Heart right ventricle (tissue), 16 donors: ENCODE measurements at regions not wholly inside any gene's neighbourhood (a gene's known extent, or its start where the extent isn't known, plus 50 kb on each side); places are given as distances from the start of the nearest gene placed in this dataset.

Experiments used
- ATAC-seq, 8 donors: fragments of 200-7000 bp; cut with Tn5 transposase; one replicate each; pipeline ENCODE4 v1.9.1; 2020; ENCODE audit warnings: mild to moderate bottlenecking in 8 of 8, moderate library complexity in 8 of 8, moderate number of reproducible peaks in 1 of 8
- DNase-seq, 2 donors: peaks; one replicate each; pipeline ENCODE4 v3.0.0-alpha.2; 2020
- H3K27ac ChIP-seq, 10 donors: fragments of 200-600 bp; sonication (generic) in 2 of 10; one replicate each; pipeline versions ENCODE4 v1.5.0 to v1.8.0; 2020 to 2022; ENCODE audit warnings: mild to moderate bottlenecking in 3 of 10
- H3K27me3 ChIP-seq, 7 donors: fragments of 200-600 bp; one replicate each; pipeline ENCODE4 v1.8.0; 2021 to 2022; ENCODE audit warnings: mild to moderate bottlenecking in 2 of 7
- H3K36me3 ChIP-seq, 9 donors: fragments of 200-600 bp; sonication (generic) in 1 of 9; one replicate each; pipeline versions ENCODE4 v1.5.0 to v1.8.0; 2020 to 2022; ENCODE audit warnings: mild to moderate bottlenecking in 2 of 9
- H3K4me1 ChIP-seq, 9 donors: fragments of 200-600 bp; sonication (generic) in 1 of 9; one replicate each; pipeline versions ENCODE4 v1.5.0 to v1.8.0; 2020 to 2022; ENCODE audit warnings: mild to moderate bottlenecking in 4 of 9
- H3K4me3 ChIP-seq, 10 donors: fragments of 200-600 bp; sonication (generic) in 2 of 10; one replicate each; pipeline versions ENCODE4 v1.5.0 to v1.8.0; 2020 to 2022; ENCODE audit warnings: mild to moderate bottlenecking in 7 of 10, moderate library complexity in 2 of 10
- H3K9me3 ChIP-seq, 11 donors: fragments of 200-600 bp in 10 of 11; sonication (generic) in 2 of 11; one replicate each; pipeline versions ENCODE4 v1.5.0 to v1.8.0; 2013 to 2022; ENCODE audit warnings: mild to moderate bottlenecking in 2 of 11, control low read depth in 1 of 11, moderate library complexity in 1 of 11
- CTCF ChIP-seq, 9 donors: fragments of 200-600 bp; sonication (generic) in 2 of 9; IDR thresholded peaks; one replicate each; pipeline versions ENCODE4 v1.5.0 to v1.8.0; 2021 to 2022; ENCODE audit warnings: antibody characterized with exemption in 9 of 9, mild to moderate bottlenecking in 5 of 9, moderate library complexity in 1 of 9
- WGBS, 2 donors: extraction: QIAGEN DNeasy Blood & Tissue Kit; methylation state at CpG; one replicate each; pipeline ENCODE4 v1.1.7; 2013; ENCODE audit warnings: inconsistent platforms in 1 of 2; 5-methylcytosine and 5-hydroxymethylcytosine counted together
- intact Hi-C, 10 donors: fragments of 100-400 bp; cut with DNase I; formaldehyde crosslinking; loops; one replicate each; pipeline versions ENCODE4 v1.11.1 to v1.14.2; 2022
- donor health status: Arrhythmogenic right ventricular cardiomyopathy.
- donor health status: ischemic (EF 13 %, LVEDD 7.1; RV severe dilation, severe dysfunction).
- donor health status: healthy with polysubstance abuse.
- donor health status: DM: no; HTN: yes; CAD: no.
- donor health status: DM: no; HTN: no; CAD: no.
- donor health status: ischemic (EF 25% LVEDD 6.9; RV normal size, moderate dysfunction).
- donor health status: ischemic (EF 25% LVEDD 5.7; RV mildly dilated, moderate dysfunction).
- donor health status: healthy.
- donor health status: DM: yes; HTN: yes; CAD: no.
- donor health status: Ischemic cardiomyopathy.
- donor health status: ischemic (EF 35%, LVEDD 5.7; RV mildly dilated, moderate dysfunction).
- donor health status: nonischemic (EF 11% LVEDD 7.7; RV severe dilation, severe dysfunction).
- donor health status: DM: yes; HTN: yes; CAD: no.
- donor health status: PGD.
- donor health status: ischemic (EF 29% LVEDD 5.4; RV normal size, mild dysfunction).
- donor health status: nonischemic (EF 23%, LVEDD 6.1; RV moderate dilation, normal function).

GRCh38 chr22:22384668-22385244, 123.8 kb downstream of the ZNF280B start:
- TF ChIP-seq CTCF (IDR thresholded peaks at IDR 0.05) = no peak
- intact Hi-C loops = no loop called here
- no peaks in the 10 kb centered on the region for H3K9me3 ChIP-seq
- DNase-seq = no peak
- H3K36me3 ChIP-seq = no peaks in the 10 kb centered on the region
- H3K4me3 ChIP-seq = no peak overlapping the region
- 66 to 82% methylated on average over 2 of the region's 2 CpGs for WGBS, 2 donors
- no peaks in the 10 kb centered on the region for H3K4me1 ChIP-seq
- peaks cover 0 to 71% (median 21%) of the 10 kb centered on the region in 7 donors for H3K27me3 ChIP-seq
- H3K27ac ChIP-seq = no peak overlapping the region
- no peak for ATAC-seq

- Histone ChIP-seq H3K27ac (no peak overlapping the region), H3K36me3 (no peaks in the 10 kb centered on the region), H3K4me3 (no peak overlapping the region), H3K27me3 (peaks cover 0 to 73% (median 21%) of the 10 kb centered on the region in 7 donors), H3K4me1 (no peaks in the 10 kb centered on the region), H3K9me3 (no peaks in the 10 kb centered on the region)
- DNase-seq (no peak), ATAC-seq (no peak)
- intact Hi-C loops = no loop called here
- TF ChIP-seq CTCF (IDR thresholded peaks at IDR 0.05) = no peak
- 54 to 55% methylated on average over 10 of the region's 10 CpGs for WGBS, 2 donors
These were observed 121.7 kb downstream of the ZNF280B start for GRCh38 chr22:22386602-22387385.

- intact Hi-C loops = no loop called here
- ATAC-seq (no peak), DNase-seq (no peak)
- Histone ChIP-seq H3K4me3 (no peak overlapping the region), H3K9me3 (peaks cover 0 to 4% (median 0%) of the 10 kb centered on the region in 11 donors), H3K27me3 (peaks cover 0 to 69% (median 21%) of the 10 kb centered on the region in 7 donors), H3K27ac (no peak overlapping the region), H3K36me3 (no peaks in the 10 kb centered on the region), H3K4me1 (no peaks in the 10 kb centered on the region)
- 33 to 38% methylated on average over 1 of the region's 1 CpG for WGBS, 2 donors
- TF ChIP-seq CTCF (IDR thresholded peaks at IDR 0.05) = no peak
These were observed 121.2 kb downstream of the ZNF280B start for GRCh38 chr22:22387386-22387736.

- DNase-seq = no peak
- WGBS, 2 donors = 74 to 77% methylated on average over 5 of the region's 5 CpGs
- H3K36me3 ChIP-seq = no peaks in the 10 kb centered on the region
- intact Hi-C loops = no loop called here
- no peak overlapping the region for H3K27ac ChIP-seq
- TF ChIP-seq CTCF (IDR thresholded peaks at IDR 0.05) = no peak
- peaks cover 0 to 65% (median 21%) of the 10 kb centered on the region in 7 donors for H3K27me3 ChIP-seq
- no peak for ATAC-seq
- peaks cover 0 to 11% (median 0%) of the 10 kb centered on the region in 11 donors for H3K9me3 ChIP-seq
- no peak overlapping the region for H3K4me3 ChIP-seq
- H3K4me1 ChIP-seq = no peaks in the 10 kb centered on the region
These were observed 120.5 kb downstream of the ZNF280B start for GRCh38 chr22:22388090-22388489.
